ENCODE measurements at regions not wholly inside any gene's neighbourhood (a gene's known extent, or its start where the extent isn't known, plus 50 kb on each side); places are given as distances from the start of the nearest gene placed in this dataset.
"Not testable (repeated sequence)": the region's sequence is repeated elsewhere in the genome, so short reads cannot be mapped to it uniquely, and the experiment has no call there.

DNA sequence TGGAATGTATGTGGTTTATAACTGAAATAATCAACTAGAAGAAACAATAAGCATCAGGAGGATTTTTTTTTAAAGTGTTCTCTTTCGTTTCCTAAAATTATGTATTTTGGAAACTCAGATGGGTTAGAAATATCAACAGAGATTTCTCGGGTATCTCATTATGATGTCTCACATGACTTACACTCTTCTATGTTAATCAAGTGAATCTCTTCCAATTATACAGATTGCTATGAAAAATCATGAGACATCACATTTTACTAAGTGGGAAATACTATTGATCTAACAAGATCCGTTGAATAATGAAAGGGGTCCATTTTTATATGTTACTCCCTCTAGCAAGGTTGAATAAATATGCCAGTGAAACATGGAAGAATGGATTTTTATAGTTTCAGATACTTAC, 54.7 kb upstream of the NRIP1 start:
- no peak for DNase-seq

DNA sequence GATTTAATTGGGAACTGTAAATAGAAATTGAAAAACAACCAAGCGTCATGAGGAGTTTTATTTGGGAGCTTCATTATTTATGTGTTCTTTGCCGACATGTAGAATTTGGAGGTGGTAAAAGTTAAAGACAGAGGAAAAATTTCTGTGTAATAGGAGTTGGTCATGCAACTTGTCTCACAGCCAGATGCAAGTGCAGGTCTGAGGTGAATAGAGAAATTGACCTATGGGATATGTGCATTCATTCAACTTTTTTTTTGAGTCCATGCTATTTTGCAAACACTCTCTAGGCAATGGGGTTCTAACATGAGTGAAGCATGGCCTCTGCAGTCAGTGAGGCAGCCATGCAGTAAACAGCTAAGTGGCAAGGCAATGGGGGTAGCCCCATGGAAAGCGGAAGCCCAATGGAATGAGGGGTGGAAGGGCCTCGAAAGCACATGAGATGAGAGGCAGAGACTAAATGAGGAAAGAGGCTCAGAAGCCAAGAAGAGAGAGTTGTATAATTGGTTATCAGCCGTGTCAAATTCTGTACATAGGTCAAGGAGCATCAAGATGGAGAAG, 56.4 kb upstream of the NRIP1 start:
- DNase-seq, result no peak

DNA sequence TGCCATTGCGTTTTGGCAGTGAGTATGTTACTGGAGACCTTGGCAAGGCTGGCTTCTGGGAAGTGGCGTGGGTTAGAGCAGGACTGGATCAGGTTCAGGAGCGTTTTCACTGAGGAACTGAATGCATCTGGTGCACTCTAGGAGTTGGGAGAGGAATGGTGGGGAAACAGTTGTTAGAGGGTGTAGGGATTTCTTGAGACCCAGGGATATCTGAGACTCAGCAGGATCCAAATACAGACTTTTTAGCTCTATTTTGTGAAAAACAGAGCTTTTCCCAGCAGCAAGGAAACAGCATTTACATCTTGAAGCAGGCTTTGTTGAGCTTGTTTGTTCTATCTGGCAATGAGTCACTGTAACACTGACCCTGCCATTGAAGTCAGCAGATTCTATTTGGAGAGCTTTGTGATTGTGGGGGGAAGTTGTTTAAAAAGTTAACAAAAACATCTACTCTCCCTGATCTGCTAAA, 56.9 kb upstream of the NRIP1 start:
- DNase-seq, result no peak

DNA sequence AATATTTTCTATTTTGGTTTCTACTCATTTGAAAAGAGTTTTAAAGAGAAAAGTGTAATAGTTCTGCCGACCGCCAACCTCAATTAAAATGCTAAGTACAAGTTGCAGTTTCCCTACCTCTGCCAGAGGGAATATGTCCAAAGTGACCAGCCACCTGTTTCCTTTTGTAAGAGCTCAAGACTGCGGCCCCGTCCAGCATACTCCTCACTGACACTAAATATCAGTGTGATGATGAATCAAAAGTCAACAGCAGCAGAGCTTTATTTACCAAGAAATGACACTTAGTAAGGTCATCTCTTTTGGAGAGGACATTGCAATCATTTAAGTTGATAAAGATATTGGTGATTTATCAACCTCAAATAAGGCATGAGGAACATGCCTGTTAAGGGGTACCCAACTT, 57.4 kb upstream of the NRIP1 start:
- no peak for DNase-seq

DNA sequence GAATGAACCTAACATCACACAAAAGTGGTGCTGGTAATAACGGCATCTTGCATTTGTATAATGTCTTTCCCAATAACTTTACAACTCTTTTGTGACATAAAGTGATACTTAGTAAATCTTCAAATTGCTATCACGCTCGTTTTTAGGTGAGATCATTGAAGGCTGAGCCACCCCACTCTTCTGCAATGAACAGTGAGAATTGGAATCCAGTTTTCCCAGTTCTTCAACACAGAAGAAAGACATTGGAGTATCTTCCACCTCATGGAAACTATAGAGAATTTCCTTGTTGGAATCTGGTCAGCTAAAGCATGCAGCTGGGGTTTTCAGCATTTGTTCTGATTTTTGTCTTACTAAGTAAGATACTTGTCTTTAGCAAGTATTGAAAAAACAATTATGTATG, 59.9 kb upstream of the NRIP1 start:
- no peak for DNase-seq

DNA sequence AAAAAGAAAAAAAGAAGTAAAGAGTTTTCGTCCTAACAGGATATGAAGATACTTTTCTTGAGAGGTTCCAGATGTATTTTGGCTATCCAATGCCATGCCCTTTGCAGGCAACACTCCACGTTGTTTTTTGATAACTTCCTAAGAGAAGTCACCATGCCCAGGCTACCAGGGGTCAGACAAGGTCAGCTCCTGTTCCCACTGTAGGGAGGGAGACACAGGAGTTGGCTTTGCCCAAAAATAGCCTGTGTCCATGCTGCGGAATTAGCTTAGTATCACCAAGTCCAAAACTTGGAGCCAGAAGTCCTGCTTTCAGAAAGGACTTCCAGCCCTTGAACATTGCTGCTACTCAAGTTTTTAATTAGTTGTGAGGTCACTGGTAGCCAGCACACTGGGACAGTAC, 62.1 kb upstream of the NRIP1 start:
- no peak for DNase-seq

DNA sequence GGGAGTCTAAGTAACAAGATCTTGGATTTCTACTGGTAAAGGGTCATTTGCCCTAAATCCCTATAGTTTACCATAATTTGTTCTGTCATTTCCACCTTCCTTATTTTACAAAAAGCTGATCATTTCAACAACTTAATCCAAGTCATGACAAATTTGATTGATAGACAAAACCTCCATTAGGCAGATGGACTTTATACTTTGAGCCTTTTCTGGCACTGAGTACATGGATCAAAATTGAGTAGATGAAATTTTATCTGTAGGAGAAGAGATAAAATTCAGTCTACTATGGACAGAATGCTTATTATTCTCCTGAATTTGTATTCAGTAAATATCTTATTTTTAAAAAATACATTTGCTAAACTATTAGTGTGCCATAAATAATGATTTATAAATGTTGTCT, 62.6 kb upstream of the NRIP1 start:
- no peak for DNase-seq

DNA sequence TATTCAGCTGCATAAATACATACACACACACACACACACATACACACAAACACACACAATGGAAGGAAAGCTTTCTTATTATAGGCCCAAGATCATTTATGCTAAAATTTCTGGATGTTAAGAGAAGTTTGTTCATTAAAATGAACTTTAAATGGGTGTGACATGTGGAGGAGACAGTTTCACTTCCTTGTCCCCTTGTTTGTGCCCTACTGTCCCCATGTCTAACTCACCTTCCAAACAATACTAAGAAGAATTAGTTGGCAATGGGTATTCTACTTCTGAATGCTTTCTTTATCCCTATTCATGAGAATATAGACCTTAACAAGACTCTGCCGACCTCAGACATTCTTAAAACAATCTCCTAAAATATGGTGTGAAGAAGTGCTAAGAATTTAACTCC, 63.5 kb upstream of the NRIP1 start:
- no peak for DNase-seq

DNA sequence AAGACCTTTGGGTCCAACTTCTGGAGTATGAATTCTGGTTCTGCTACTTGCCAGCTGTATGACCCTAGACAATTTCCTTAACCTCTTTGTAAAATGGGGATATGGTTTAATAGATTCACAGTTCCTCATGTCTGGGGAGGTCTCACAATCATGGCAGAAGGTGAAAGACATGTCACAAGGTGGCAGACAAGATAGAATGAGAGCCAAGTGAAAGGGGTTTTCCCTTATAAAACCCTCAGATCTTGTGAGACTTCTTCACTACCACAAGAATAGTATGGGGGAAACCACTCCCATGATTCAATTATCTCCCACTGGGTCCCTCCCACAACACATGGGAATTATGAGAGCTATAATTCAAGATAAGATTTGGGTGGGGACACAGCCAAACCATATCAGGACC, 63.9 kb upstream of the NRIP1 start:
- not testable (repeated sequence) for DNase-seq

DNA sequence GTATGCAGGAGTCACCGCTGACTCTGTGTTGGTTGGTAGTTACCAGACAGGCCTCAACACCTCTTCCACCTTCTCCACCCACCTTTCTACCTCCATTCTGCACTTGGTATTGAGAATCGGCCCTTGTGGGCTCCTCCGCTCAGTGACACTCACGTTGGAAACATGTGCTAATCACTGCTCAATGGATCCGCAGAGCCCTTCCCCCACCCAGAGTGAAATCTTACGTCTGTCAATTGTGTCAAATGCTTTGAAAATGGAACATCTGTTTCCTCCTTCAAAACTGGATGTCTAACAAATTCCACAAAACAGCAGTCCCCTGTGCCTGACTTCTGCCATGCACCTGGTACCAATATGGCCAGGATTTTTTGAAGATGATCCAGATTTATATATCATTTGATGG, 65.5 kb upstream of the NRIP1 start:
- DNase-seq, result no peak

DNA sequence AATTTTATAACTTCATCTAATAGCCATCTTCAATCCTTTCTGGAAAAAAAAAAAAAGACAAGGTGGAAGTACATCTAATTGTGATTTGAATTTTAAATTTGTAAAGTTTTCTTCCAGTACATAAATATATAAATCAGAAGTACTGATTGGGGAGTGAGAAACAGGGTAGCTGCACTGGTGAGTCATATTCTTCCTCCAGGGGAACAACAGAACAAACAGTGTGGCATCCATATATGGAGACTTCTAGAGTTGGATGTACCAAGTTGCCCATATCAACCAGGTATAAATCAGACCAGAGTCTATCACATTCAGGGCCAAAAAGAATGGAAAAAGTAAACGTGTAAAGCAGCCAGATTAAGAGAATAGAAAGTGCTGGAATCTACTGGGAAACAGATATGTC, 66.0 kb upstream of the NRIP1 start:
- DNase-seq, result no peak

DNA sequence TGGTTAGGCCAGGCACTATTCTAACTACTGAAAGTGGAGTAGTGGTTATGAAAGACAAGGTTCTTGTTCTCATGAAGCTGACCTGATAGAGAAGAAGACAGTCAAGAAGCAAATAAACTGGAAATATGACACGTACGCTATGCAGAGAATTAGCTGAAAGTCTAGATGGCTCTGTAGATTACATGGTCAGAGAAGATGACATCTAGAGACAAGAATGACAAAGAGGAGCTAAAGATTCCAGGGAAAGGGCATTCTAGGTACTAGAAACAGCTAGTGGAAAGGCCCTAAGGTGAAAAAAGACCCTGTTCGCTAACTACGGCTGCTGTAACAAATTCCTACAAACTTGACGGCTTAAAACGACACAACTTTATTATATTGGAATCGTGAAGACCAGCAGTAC, 68.0 kb upstream of the NRIP1 start:
- DNase-seq, result no peak

DNA sequence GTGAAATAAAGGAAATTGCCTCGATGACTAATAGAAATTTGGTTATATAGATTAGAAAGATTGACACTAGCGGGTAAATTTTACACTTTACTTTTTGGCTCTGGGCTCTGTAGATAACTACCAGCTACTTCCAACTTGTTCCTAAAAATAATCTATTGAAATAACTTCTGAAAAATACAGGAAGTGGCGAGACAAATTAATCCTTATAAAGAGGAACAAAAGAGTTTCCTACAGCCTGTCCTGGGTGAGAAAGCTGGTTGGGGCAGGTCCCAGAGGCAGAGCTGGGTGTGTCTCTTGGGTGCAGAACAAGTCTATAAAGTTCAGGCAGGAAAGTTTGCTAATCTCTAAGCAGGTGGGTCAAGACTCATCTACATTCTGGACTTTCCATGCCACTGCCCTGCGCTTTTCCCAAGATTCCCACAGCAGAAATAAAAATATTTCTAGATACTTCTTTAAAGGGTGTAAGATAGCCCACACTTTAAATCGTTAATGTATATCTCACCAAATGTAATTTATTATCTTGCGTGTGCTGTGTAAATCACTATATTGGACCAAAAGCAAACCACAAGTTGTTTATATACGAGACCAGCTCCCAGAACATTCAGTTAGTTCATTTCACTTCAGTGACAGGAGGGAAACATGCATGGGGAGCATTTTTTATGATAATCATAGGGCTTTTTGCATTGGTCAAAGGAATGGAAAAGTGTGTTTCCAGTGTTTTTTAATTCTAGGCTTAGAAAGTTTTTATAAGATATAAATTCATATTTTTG, 70.1 kb upstream of the NRIP1 start:
- DNase-seq, result no peak

DNA sequence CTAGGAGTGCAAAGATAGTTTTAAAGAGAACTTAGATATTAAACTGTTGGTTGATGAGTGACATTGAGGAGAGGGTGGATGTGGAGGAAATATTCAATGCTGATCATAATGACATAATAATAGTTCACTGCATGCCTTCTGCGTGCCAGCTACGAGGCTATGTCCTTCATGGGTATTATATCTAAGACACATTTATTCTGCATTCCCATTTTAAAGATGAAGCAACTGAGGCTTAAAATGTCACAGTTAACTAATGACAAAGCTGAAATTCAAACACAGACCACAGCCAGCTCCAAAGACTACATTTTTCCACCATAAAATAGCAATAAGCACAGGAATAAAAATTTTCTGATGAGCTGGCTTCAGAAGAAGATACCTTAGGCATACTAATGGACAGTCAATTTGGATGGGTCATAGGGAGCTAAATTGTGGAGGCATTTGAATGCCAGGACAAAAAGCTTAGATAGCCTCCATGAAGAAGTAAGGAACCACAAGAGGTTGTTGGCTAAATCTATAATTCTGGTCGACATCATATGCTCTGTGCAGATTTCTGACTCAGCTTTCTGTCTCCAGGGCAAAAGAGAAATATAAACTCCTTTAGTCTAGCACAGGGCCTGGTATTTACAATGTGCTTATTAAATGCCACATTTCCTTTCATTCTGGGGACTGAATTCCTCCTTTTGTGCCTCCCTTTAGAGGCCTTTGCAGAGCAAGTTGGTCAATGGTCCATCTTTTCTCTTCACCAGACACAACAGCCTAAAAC, 71.2 kb upstream of the NRIP1 start:
- DNase-seq, result no peak

DNA sequence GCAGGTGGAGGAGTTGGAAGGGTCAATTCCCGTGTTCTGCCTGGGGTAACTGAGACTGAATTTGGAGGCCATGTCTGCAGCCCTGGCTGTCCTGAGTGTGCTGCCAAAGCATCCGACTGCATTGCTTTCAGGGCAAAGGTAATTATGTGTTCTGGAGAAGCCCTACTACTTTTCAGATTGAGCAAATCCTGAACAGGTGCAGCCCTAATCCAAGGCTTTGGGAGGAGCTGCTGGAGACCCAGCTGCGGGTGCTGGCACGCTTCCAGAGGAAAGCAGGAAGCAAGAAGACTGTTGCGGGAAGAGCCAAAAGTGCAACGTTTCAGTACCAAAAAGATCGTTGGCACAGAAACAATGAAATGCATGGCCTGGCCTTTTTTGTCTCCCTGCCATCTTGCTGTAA, 73.7 kb upstream of the NRIP1 start:
- no peak for DNase-seq

DNA sequence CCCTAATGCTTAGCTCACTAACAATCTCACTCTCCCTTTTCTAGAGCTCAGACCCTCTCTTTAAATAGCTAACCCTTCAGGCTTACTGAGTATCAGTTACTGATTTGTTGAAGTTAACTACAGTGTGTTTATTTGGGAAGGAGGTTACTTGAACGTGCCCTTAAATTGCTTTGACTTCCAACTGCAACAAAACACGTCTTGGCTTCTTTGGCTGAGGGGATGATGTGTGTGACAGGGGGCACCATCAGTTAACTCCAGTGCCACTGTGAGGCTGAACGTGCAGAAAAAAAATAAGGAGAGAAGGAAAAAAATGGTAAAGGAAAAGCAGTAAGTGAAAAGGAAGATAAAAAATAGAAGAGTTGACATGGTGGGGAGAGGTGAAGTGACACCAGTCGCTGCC, 75.1 kb upstream of the NRIP1 start:
- DNase-seq, result no peak

DNA sequence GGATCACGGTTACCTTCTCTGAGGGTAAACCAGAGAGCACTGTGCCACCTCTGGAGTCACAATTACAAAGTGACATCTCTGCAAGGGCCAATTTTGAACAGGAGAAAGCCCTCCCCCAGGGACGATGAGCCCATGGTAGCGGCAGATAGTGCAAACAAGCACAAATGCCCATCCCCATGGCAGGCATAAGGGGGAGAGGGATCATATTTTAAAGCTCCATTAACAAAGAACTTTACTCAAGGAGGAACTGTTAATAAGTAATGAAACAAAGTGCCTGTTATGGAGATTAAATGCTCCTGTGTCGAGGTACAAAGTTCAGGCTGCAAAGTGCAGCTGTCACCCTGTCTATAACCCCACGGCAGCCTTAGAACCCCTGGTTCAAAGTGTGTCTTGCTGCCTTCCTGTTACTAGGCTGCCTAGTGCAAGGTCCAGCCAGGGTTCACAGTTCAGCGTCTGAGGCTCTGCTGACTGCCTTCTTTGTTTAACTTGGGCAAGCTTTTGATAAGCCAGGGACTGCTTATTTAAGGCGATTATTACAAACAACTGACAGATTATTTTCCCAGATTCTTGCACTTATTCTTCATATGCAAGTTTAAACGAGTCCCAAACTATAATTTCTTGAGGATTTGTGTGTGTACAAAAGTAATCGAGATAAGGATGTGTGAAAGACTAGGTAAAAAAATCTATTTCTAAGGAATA, 75.7 kb upstream of the NRIP1 start:
- no peak for DNase-seq

DNA sequence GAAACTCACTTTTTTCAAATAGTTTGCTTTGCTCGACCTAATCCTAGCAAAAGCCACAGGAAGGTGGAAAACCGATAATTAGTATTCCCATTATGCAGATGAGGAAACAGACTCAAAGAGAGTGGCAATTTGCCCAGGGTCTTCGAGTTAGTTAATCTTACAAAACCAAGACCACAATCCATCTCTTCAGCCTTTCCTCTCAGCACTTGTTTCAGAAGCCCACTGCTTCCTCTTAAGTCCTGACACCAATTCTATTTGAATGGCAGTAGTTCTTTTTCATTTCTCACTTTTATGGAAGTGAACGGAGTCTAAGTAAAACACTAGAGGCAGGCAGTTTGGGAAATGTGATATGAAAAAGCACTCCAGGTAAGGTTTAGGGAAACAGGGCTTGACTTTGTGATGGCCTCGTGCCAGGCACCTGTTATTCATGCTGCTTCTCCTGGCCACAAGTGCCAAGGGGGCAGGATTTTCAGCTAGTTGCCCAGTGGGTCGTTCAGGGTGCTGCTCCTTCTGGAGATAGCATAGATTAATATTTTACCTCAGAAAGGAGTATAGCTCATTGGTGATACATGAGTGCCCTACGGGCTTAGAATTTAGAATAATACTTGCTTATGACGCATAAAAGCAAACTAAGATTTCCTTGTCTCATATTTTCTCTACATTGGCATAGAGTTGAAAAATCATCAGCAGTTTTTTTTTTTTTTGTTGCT, 76.6 kb upstream of the NRIP1 start:
- no peak for DNase-seq

DNA sequence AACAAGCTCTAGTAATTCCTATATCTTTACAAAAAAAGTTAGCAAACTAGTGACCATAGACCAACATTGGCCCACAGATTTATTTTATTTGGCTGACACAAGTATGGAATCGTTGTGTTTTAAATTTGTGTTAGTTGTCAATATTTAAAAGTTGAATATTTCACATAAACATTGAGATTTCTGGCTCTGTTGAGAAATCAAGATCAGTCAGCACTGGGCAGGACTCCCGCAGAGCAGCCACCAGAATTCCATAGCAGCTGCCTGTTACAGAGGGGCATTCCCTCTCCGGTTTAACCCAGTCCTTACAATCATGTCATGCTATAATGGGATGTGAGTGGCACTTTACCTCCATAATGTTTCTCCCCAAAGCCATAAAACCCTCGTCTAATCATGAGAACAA, 79.2 kb upstream of the NRIP1 start:
- DNase-seq, result no peak

DNA sequence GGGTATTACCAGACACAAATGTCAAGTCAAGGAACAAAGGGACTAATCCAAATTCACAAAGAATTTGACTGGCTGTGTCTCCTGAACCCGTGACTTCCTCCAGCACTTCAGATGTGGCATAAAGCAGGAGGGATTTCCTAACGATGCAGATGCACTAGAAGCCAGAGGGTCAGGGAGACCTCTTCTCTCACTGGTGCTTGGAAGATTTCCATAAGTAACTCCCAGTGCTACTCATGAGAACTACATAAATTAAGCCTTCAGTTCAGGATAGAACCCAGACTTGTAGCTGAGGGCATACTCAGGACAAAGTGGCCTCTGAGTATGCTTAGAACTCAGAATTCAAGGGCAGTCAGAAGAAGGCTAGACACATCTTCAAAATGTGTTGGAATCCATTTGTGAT, 83.6 kb upstream of the NRIP1 start:
- DNase-seq, result no peak

DNA sequence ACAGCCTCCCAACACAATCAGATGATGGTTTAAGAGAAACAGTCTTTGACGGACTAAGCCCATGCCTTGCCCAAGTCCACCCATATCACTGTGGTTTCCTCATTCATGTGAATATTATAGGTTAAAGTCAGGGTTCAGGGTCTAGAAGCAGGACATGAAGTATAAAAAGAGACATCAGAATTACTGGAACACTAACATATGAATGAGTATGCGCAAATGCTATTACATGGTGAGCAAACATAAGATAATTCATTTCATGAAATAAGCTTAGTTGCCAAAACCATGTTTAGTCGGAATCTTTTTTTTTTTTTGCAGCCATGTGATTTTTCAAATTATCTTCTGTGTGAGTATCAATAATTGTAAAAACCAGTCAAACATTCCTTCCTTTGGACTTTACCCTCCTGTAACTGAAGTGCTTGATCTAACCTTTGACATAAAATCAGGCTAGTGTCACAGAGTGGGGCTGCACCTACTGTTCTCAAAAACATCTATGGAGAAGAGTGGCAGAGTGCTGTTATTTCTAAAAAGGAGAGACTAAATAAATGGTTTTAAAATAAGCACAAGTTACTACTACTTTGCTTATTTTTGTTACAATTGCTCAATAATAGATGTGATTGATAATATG, 84.9 kb upstream of the NRIP1 start:
- no peak for DNase-seq

DNA sequence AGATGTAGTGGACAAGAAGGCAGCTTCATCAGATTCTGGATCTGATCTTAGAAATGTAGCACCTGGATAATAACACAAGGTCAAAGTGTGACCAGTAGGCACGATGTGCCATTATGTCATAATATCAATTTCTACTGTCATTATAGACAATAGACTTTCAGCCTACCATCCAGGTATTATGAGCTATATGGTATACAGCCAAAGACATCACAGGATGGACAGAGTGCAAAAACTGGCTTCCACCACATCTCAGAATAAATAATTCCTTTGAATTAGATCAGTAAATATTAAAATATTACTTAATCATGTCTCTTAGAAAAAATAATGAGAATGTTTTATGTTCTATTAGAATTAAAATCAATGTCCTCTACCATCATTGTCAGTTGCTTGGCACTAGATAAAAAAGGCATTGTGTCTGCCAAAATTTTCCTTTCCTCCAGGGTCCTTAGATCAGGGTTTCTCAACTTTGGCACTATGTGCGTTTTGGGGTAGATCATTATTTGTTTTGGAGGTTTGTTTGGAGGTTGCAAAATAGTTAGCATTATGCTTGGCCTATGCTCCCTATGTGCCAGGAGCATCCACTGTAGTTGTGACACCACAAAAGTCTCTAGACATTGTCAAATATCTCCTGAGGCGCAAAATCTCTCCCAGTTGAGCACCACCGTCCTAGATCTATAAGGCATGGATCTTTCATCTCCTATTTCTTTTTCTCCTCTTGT, 86.7 kb upstream of the NRIP1 start:
- DNase-seq, result no peak

Measured in NCI-H1048 (cell line).